Stimulated activated CD8-positive, alpha-beta memory T cell treated with anti-CD3 and anti-CD28 coated beads, Interleukin-12 subunit alpha, Interleukin-12 subunit beta, amount 100 ng/mL, for 4 hours (primary cell): ENCODE measurements at regions not wholly inside any gene's neighbourhood (a gene's known extent, or its start where the extent isn't known, plus 50 kb on each side); places are given as distances from the start of the nearest gene placed in this dataset.
"Not testable (repeated sequence)": the region's sequence is repeated elsewhere in the genome, so short reads cannot be mapped to it uniquely, and the experiment has no call there.

Experiments used
- DNase-seq: peaks from one replicate; pipeline ENCODE4 v3.0.0-alpha.2; 2020; ENCODE audit warnings: low read depth

DNA sequence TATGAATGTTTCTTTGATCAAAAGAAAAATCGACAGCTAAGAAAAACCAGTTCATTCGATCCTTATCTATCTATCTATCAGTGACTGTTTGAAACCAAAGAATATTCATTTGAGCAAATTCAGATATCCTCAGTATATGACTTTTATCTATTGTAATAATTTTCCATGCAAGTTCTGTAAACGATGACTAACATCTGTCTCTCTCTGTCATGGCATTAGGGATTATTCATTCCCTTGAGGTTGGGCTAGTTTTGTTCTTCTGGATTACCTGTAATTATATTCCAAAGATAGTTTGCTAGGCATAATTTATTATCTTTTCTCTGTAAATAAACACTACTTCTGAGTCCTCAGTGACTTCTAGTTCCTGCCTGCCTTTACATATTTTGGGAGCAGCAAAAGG is 497.7 kb upstream of the CDH11 start:
- DNase-seq: no peak

DNA sequence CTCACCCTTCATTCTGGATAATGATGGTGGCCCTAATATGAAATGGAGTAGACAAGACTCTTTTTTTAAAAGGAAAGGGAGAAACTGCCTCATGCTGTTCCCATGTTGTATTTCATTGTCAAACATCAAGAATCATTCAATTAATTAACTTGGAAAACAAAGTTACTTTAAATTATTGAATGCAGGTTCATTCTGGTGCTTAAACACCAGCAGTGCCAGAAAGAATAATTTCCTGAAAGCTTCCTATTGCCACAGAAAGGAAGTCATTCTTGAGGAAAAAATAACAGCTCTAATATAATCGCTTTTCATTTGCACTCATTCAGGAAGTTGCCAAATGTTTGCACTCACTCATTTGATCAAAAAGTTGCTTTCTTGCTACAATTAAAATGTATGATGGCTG is 497.1 kb upstream of the CDH11 start:
- DNase-seq: no peak

DNA sequence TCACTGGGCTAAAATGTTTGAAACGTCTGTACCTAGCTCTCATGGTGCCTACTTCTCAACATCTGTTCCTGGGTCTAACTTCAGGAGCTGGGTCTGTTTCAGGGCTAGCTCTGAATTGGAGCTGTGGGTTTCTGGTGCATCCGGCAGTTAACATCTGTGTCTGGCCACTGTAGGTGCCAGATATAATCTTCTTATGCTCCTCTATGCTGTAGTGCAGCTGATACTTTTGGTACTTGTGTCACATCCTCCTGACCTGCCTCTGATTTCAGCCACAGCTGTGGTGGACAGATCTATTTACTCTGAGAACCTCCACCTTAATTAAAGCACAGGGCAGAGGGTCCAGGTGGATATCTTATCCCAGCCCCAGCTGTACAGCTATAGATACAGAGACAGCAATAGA is 496.5 kb upstream of the CDH11 start:
- DNase-seq: no peak

GRCh38 chr16:65617421-65617820 is 495.6 kb upstream of the CDH11 start:
- no peak for DNase-seq

DNA sequence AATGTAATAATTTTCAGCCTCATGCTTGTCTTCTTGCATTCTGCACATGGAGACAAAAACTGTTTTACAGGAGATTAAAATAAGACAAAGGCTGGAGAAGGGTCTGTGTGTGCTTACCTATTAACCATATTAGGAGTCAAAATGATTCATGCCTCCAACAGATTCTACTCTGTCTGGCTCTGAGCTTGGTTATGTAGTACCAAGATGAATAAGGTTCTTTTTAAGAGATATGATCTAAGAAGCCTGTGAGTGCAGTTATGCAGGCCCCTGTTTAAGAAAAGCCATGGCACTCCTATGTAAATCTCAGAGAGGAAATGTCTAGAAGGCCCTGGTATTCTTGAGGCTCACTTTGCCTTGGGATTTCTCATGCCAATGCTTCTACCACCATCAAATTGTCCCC is 486.6 kb upstream of the CDH11 start:
- no peak for DNase-seq

DNA sequence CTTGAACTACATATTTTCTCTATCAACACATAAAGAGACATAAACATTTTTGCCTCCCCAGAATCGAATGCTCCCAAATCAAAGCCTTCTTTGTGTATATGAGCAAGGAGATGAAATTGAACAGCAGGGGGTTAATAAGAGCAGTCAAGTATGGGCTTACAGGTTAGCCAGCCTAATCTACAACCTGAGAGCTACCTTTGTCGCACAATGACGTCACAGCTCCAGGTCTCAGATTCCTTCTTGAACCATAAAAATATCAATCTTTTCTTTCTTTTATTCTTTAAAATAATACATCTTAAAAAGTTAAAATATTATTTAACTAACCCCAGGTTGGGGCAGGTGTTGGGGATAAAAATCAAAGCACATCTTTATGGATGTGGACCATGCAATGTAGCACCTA is 482.9 kb upstream of the CDH11 start:
- no peak for DNase-seq

GRCh38 chr16:65601781-65602180 is 479.9 kb upstream of the CDH11 start:
- no peak for DNase-seq

- no peak for DNase-seq
These were observed 478.8 kb upstream of the CDH11 start for GRCh38 chr16:65600629-65601028.

- DNase-seq: no peak
These were observed 478.2 kb upstream of the CDH11 start for GRCh38 chr16:65600046-65600445.

DNA sequence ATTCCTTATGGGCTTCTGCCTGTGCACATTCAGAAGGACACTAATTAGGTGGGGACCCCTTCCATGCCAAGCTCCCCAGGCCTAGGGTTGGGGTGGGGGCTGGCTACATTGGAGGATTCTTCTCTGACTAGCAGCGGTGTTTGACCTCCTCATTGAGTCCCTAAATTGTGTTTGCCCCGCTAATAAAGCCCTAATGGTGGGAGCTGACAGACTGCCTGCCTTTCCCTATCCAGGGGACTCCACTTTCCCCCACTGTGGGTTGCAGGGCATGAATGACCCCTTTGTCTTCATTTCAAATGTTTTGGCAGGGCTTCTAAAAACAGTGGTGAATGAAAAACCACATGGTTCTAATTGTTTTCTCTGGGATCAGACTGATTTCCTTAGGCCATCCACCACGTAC is 476.8 kb upstream of the CDH11 start:
- no peak for DNase-seq

- DNase-seq: no peak
These were observed 461.6 kb upstream of the CDH11 start for GRCh38 chr16:65583498-65583897.

DNA sequence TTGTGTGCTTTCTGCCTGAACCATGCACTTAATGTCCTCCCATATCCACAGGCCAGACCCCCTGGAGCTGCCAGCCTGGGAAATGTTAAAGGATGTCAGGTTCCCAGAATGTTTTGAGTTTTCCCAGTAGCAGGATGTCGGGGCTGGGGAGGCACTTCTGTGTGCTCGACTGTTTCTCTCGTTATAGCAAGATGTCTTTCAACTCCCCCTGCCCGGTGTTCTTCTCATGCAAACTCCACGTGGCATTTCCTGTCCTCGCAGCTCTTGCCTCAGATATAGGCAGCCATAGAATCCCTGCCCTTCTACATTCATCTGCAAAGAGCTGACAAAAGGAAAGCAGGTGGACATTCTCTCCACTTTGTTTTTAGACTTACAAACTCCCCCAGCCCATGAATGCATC is 457.2 kb upstream of the CDH11 start:
- no peak for DNase-seq

DNA sequence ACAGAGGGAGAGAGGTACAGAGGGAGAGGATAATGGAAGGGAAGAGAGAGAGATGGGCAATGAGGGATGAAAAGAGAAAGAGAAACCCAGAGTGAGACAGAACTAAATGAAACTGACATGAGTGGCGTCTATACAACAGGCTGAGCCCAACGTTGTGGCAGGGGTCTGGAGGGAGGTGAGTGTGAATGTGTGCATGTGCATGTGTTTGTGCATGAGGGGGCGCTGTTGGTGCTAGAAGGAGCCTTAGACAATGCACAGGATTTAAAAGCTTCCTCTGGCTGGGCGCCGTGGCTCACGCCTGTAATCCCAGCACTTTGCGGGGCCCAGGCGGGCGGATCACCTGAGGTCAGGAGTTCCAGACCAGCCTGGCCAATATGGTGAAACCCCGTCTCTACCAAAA is 454.8 kb upstream of the CDH11 start:
- no peak for DNase-seq

GRCh38 chr16:65576139-65576538 is 454.3 kb upstream of the CDH11 start:
- no peak for DNase-seq

DNA sequence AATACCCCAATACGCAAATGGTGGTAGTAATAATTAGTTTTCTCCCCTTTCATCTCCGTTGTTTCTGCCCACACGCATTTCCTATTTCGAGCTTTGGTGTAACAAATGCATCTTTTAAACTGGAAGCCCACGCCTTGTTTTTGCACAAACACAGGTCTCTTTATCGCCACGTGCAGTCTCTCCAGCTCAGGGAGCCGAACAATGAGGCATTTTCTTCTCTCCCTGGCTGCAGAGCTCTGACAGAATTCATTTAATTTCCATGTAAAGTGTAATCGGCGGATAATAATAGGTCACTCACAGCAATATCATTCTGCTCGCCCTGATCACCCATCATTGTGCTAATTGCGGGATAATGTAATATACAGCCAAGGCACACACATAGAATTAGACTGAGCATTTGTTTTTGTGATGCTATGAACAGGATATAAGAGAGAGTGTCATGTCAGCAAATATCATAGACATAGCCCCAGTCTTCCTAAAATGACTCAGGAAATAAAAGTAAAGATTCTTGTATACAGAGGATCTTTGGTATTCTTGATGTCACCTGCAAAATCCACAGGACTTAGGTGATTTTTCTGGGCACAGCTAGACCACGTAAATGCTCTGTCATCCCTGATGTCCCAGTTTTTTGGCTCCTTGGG is 452.6 kb upstream of the CDH11 start:
- no peak for DNase-seq

DNA sequence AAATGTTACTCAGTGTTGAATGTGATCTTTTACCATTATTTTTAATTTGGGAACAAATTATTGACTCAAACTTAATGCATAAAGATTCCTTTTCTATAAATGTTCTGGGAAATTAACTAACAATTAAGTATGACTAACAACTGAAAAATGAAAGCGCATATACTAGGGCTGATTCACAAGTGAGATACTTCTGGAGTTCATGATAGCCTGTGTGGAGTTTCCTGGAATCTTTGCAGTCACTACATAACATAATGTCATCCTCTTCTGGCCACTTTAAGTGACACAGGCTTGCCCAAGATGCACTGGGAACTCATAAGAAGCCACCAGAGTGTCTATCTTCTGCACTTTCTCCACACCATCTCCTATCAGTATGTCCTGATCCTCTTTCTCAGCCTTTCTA is 450.3 kb upstream of the CDH11 start:
- no peak for DNase-seq

GRCh38 chr16:65570261-65570660 is 448.4 kb upstream of the CDH11 start:
- DNase-seq: no peak

GRCh38 chr16:65559846-65560245 is 438.0 kb upstream of the CDH11 start:
- no peak for DNase-seq

- DNase-seq: not testable (repeated sequence)
These were observed 427.8 kb upstream of the CDH11 start for GRCh38 chr16:65549689-65550088.

- DNase-seq: no peak
These were observed 426.6 kb upstream of the CDH11 start for GRCh38 chr16:65548470-65548869.

GRCh38 chr16:65547772-65548446 is 426.0 kb upstream of the CDH11 start:
- DNase-seq: no peak

DNA sequence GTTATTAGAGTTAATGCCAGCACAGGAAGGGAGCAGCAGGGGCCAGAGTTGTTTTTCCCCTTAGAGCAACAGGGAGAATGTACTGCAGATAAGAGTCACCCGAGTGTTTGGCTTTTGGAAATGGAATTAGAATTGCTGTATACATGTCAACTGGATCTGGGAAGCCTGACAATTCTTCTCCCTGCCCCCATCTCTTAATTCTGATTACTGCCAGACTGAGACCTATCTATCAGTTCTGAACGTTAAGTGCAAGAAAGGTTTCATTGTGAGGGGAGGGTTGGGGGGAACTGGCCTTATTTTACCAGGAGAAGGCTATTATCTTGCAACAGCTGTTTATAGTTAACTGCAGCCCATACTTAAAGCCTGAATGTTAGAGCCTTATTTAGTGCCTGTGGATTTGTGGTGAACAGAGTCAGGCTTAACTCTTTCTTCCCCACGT is 424.5 kb upstream of the CDH11 start:
- no peak for DNase-seq

DNA sequence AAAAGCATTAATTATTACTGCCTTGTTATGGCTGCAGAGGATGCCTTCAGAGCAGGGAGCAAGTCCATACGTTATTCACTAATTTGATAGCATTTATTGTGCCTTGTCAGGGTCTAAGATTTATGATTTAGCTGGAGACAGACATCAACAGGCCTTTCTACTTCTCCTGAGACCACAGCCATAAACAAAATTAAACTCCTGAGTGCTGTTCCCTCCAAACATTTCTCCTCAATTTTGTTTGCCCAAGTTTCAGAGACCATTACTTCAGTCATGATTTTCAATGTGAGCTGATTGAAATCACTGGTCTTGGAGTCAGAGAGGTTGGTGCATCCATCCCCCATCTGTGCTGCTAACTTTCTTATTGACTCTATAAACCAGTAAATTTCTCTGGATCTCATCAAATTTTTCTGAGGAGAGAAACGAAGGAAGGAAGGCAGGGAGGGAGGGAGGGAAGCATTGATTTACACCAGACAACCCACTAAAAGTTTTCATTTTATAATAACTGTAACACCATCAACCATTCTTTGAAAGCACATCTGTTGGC is 423.6 kb upstream of the CDH11 start:
- DNase-seq: no peak
